ENCODE measurements at regions not wholly inside any gene's neighbourhood (a gene's known extent, or its start where the extent isn't known, plus 50 kb on each side); places are given as distances from the start of the nearest gene placed in this dataset.

DNA sequence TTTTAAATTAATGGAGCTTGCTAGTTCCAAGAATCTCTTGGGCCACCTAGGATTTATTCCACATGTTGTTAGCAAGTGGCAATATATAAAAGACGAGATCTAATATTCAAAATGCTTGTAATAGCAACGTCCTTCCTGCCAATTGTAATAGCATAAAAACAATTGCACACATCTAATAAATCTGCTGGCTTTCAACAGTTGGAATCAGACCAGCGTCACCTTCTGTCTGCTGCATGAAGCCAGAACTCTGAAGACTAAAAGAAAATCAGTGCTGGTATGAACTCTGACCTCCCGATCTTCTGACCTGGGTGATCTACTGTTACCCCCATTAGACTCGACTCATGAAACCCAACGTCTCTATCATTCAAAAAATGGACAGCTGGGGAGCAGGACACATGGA, 100.6 kb downstream of the DIO2 start:
- WGBS (ENCODE audit: insufficient coverage, low coverage, low lambda C conversion rate, missing lambda C conversion rate): 21% methylated on average over 6 of the region's 6 CpGs
- H3K9me3 ChIP-seq: no peaks in the 10 kb centered on the region

DNA sequence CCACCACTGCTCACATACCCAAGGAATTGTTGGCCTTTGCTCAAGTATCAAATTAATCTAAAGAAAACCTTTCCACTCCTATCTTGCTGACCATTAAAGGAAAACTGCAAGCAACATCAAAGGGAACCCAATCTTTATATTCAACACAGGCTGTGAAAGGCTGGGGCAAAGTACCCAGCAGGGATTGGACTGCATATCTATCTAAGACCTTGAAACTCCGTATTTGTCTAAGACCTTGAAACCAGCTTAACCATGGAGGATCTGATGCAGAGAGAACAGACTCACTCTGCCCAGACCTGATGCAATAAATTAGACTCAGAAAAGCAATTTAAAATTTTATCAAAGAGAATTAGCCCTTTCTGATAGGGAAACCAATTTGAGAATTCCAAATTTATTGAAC, 102.2 kb downstream of the DIO2 start:
- no peak overlapping the region for H3K27ac ChIP-seq
- intact Hi-C loops (cut with DNase I): no loop called here
- ATAC-seq (no peak), DNase-seq (no peak)
- H3K9me3 ChIP-seq: no peaks in the 10 kb centered on the region
- H3K27me3 ChIP-seq: no peaks in the 10 kb centered on the region
- TF ChIP-seq POLR2A (IDR thresholded peaks at IDR 0.05): no peak
- TF ChIP-seq, protein P1, sequence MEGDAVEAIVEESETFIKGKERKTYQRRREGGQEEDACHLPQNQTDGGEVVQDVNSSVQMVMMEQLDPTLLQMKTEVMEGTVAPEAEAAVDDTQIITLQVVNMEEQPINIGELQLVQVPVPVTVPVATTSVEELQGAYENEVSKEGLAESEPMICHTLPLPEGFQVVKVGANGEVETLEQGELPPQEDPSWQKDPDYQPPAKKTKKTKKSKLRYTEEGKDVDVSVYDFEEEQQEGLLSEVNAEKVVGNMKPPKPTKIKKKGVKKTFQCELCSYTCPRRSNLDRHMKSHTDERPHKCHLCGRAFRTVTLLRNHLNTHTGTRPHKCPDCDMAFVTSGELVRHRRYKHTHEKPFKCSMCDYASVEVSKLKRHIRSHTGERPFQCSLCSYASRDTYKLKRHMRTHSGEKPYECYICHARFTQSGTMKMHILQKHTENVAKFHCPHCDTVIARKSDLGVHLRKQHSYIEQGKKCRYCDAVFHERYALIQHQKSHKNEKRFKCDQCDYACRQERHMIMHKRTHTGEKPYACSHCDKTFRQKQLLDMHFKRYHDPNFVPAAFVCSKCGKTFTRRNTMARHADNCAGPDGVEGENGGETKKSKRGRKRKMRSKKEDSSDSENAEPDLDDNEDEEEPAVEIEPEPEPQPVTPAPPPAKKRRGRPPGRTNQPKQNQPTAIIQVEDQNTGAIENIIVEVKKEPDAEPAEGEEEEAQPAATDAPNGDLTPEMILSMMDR (IDR thresholded peaks at IDR 0.05): no peak
- no peaks in the 10 kb centered on the region for H3K4me1 ChIP-seq
- WGBS (ENCODE audit: insufficient coverage, low coverage, low lambda C conversion rate, missing lambda C conversion rate): 30% methylated on average over 1 of the region's 1 CpG
- no peak overlapping the region for H3K4me3 ChIP-seq
- H3K36me3 ChIP-seq: no peaks in the 10 kb centered on the region

More for the DNA sequence above, 100.6 kb downstream of the DIO2 start:
- DNase-seq (no peak), ATAC-seq (no peak)
- Histone ChIP-seq H3K36me3 (no peaks in the 10 kb centered on the region), H3K27me3 (no peaks in the 10 kb centered on the region), H3K4me3 (no peak overlapping the region), H3K27ac (no peak overlapping the region), H3K4me1 (no peaks in the 10 kb centered on the region)
- intact Hi-C loops (cut with DNase I): no loop called here
- no peak for TF ChIP-seq POLR2A (IDR thresholded peaks at IDR 0.05)
- TF ChIP-seq, protein P1 (IDR thresholded peaks at IDR 0.05): no peak

DNA sequence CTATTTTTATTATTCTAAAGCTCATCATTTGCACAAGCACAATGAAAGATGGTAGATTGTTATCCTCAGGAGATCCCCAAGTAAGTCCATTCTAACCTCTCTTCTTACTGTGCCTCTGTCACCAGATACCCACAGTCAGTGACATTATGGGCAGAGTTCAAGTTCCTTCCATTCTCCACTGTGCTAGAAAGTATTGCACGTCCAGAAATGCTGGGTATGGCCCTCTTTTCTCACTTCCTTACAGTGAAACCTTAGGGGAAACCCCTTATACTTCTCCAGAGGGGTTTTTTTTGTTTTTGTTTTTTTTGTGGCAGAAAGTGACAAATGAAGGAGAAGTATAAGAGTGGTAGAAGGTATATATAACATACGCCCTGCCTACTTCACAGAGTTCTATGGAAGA, 102.9 kb downstream of the DIO2 start:
- no peak for ATAC-seq
- 32% methylated on average over 2 of the region's 2 CpGs for WGBS (ENCODE audit: insufficient coverage, low coverage, low lambda C conversion rate, missing lambda C conversion rate)
- no peaks in the 10 kb centered on the region for H3K9me3 ChIP-seq
- TF ChIP-seq, protein P1 (IDR thresholded peaks at IDR 0.05): no peak
- no peak for TF ChIP-seq POLR2A (IDR thresholded peaks at IDR 0.05)
- no peak overlapping the region for H3K4me3 ChIP-seq
- intact Hi-C loops (cut with DNase I): no loop called here
- no peaks in the 10 kb centered on the region for H3K4me1 ChIP-seq
- H3K27me3 ChIP-seq: no peaks in the 10 kb centered on the region
- no peaks in the 10 kb centered on the region for H3K36me3 ChIP-seq
- DNase-seq: no peak
- no peak overlapping the region for H3K27ac ChIP-seq

DNA sequence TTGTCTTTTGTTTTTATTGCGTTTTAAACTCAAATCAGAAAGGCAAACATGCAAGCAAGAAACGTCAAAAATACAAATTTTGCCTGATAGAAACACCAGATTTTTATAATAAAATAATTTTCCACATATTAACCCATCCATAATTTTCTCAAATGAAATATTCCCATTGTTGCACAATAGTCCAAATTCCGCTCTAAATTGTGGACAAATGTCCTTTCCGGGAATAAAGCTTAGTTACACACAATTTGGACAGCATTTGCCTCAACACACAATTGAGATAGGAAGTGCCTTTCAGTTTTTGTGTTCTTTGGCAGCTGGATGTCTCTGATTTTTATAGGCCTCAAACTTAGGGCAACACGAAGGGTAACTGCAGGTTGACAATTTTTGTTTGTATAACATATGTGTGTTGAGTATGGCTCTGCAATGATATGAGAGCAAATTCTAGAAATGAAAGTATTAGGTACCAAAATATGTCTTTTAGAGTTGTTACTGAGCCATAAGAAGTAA, 105.8 kb downstream of the DIO2 start:
- DNase-seq: no peak
- H3K9me3 ChIP-seq: no peaks in the 10 kb centered on the region
- no peaks in the 10 kb centered on the region for H3K4me1 ChIP-seq
- WGBS (ENCODE audit: insufficient coverage, low coverage, low lambda C conversion rate, missing lambda C conversion rate): 32% methylated on average over 5 of the region's 5 CpGs
- H3K36me3 ChIP-seq: no peaks in the 10 kb centered on the region
- no peak overlapping the region for H3K27ac ChIP-seq
- H3K27me3 ChIP-seq: no peaks in the 10 kb centered on the region
- intact Hi-C loops (cut with DNase I): no loop called here
- no peak overlapping the region for H3K4me3 ChIP-seq
- no peak for TF ChIP-seq POLR2A (IDR thresholded peaks at IDR 0.05)
- TF ChIP-seq, protein P1 (IDR thresholded peaks at IDR 0.05): no peak
- peak in 3 of 4 donors; percentile 35 to 60 (median 54) for ATAC-seq

DNA sequence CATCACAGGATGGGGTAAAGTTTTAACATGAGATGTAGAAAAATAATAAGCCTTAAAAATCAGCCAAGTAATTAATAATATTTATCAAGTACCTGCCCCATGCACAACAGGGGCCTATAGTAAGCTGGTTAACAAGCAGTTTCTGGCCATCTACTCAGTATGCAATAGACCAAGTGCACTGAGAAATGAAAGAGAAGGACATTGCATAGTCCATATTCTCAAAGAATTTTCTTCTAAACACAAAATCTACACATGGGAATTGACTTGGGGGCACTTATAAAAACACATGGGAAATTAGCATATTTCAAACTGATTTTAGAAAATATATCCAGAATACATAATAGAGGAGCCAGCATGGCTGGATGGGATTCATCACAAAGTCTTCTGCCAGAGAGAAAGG, 109.5 kb downstream of the DIO2 start:
- no peaks in the 10 kb centered on the region for H3K9me3 ChIP-seq
- H3K4me3 ChIP-seq: no peak overlapping the region
- ATAC-seq: no peak
- DNase-seq: no peak
- H3K4me1 ChIP-seq: no peaks in the 10 kb centered on the region
- no peaks in the 10 kb centered on the region for H3K36me3 ChIP-seq
- intact Hi-C loops (cut with DNase I): no loop called here
- TF ChIP-seq, protein P1 (IDR thresholded peaks at IDR 0.05): no peak
- TF ChIP-seq POLR2A (IDR thresholded peaks at IDR 0.05): no peak
- H3K27ac ChIP-seq: no peak overlapping the region
- no peaks in the 10 kb centered on the region for H3K27me3 ChIP-seq
